Epithelial cell of proximal tubule (primary cell): ENCODE measurements at regions not wholly inside any gene's neighbourhood (a gene's known extent, or its start where the extent isn't known, plus 50 kb on each side); places are given as distances from the start of the nearest gene placed in this dataset.

Experiments
- DNase-seq: peaks from one replicate; pipeline ENCODE4 v3.0.0-alpha.2; 2011; ENCODE audit warnings: low read depth
- H3K4me3 ChIP-seq: 2 replicates; pipeline ENCODE4 v1.5.1; 2011; ENCODE audit warnings: low read depth, mild to moderate bottlenecking, low read length
- TF ChIP-seq, protein P1 (sequence below): conservative IDR thresholded peaks from 2 replicates; pipeline ENCODE4 v1.5.1; 2012; ENCODE audit warnings: low read depth, mild to moderate bottlenecking, low read length

DNA sequence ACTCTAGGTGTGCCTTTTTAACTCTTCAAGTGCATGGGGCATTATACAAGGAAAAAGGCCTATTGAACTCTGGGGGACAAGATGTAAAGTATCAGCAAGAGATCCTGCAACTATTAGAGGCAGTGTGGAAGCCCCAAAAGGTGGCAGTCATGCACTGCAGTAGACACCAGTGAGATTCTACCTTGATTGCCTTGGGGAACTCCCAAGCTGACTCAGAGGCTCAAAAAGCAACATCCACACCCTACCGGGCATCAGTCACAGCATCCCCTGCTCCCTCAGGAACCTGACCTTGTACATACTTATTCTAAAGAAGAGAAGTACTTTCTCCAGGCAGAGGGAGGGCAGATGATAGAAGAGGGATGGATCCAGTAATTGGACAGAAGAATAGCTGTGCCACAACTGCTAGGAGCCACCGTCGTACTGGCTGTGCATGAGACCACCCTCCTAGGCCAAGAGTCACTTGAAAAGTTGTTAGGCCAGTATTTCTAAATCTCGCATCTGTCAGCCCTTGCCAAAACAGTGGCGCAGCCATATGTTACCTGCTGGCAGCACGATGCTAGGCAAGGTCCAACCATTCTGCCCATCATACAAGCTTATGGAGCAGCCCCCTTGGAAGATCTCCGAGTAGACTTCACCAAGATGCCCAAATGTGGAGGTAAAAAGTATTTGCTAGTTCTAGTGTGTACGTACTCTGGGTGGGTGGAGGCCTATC, 523.1 kb upstream of the FRG2C start:
- no peak overlapping the region for H3K4me3 ChIP-seq
- TF ChIP-seq, protein P1, sequence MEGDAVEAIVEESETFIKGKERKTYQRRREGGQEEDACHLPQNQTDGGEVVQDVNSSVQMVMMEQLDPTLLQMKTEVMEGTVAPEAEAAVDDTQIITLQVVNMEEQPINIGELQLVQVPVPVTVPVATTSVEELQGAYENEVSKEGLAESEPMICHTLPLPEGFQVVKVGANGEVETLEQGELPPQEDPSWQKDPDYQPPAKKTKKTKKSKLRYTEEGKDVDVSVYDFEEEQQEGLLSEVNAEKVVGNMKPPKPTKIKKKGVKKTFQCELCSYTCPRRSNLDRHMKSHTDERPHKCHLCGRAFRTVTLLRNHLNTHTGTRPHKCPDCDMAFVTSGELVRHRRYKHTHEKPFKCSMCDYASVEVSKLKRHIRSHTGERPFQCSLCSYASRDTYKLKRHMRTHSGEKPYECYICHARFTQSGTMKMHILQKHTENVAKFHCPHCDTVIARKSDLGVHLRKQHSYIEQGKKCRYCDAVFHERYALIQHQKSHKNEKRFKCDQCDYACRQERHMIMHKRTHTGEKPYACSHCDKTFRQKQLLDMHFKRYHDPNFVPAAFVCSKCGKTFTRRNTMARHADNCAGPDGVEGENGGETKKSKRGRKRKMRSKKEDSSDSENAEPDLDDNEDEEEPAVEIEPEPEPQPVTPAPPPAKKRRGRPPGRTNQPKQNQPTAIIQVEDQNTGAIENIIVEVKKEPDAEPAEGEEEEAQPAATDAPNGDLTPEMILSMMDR: peak; percentile 12
- no peak for DNase-seq

- H3K4me3 ChIP-seq: no peak overlapping the region
- no peak for DNase-seq
- TF ChIP-seq, protein P1: no peak
Observed at GRCh38 chr3:75144406-75144805, 519.7 kb upstream of the FRG2C start.

DNA sequence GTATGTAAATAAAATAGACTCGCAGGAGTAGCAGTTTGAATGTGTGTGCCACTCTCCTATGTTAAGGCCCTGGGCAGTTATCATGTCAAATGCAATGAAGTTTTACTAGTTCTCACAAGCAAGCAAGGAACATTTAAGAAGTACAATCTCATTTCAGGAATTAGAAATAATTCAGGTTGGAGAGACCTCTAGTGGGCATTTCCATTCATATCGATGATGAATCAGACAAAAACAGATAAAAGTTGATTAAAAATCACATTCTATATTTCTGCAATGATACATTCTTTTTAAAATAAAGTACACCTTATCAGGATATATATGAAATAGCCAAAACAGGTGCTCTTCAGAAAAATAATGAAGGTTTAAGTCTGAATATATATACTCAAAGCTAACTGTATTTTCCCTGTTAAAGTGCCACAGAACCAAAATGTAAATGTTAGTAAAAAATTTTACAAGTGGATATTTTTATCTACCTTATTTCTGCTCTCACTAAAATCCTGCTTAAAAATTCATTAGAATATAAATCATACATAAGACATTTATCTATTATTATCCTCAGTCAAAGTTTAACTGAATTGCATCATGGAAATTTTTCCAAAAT, 492.4 kb upstream of the FRG2C start:
- TF ChIP-seq, protein P1: peak; percentile 56
- no peak for DNase-seq
- H3K4me3 ChIP-seq: no peak overlapping the region

GRCh38 chr3:75176937-75177336, 487.2 kb upstream of the FRG2C start:
- DNase-seq: no peak
- TF ChIP-seq, protein P1: no peak
- H3K4me3 ChIP-seq: no peak overlapping the region

- DNase-seq: no peak
- no peak overlapping the region for H3K4me3 ChIP-seq
- TF ChIP-seq, protein P1: no peak
Observed at GRCh38 chr3:75180235-75180944, 483.7 kb upstream of the FRG2C start.

DNA sequence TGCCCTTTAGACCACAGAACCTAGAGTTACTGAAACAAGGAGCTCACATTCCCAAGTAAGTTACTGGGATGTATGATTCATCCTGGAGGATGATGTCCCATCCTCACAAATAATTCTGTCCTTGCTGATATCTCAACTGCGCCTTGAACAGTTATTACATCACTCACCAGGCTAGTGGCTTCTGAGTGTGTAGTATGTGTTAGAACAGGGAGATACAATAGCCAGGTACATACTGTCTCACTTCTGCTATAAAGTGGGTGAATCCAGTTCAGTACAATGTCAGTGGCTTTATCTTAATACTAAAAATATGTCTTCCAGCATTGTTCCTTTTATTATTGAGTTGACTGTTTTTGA, 483.2 kb upstream of the FRG2C start:
- TF ChIP-seq, protein P1: no peak
- no peak for DNase-seq
- H3K4me3 ChIP-seq: no peak overlapping the region
